Stimulated activated CD8-positive, alpha-beta memory T cell treated with anti-CD3 and anti-CD28 coated beads, Interleukin-2, amount 100 ng/mL, for 1 hour (primary cell): ENCODE measurements at regions not wholly inside any gene's neighbourhood (a gene's known extent, or its start where the extent isn't known, plus 50 kb on each side); places are given as distances from the start of the nearest gene placed in this dataset.

Source experiments
- DNase-seq, 2 donors: peaks; one replicate each; pipeline ENCODE4 v3.0.0-alpha.2; 2020; ENCODE audit warnings: low read depth in 2 of 2

- no peak for DNase-seq
Measured at GRCh38 chr2:126307740-126308139, 348.2 kb upstream of the GYPC start.

DNA sequence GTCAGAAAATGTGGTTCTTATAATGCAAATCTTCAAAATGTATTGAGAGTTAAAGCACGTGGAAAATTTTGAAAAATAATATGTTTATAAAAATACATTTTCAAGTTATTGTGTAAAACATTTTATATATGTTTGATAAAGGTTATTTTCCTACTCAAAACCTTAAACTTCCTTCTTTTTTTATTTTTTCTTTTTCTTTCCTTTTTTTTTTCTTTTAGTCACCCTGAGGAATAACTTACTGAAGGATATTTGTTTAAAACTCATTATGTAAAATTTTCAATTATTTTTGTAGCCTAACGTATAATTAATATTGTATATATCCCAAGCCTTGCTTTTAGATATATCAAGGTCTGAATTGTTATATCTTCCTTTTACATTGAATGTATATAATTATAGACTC is 346.8 kb upstream of the GYPC start:
- no peak for DNase-seq

DNA sequence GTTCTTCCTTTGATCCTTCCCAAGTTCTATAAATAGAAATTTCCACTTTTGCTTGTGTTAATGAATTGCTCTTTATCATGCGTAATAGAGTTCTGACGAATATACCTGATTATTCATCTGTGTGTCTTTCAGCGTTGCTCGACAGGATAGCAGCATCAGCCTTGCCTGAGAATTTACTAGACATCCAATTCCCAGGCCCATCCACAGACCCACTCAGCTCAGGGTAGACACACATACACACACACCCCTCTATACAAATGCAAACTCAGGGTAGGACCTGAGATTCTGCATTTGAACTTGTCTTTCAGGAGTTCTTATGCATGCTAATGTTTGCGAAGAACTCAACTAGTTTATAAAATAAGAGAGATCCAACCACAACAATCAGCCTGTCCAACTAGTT is 343.4 kb upstream of the GYPC start:
- no peak for DNase-seq

- no peak for DNase-seq
Measured at GRCh38 chr2:126315828-126316227, 340.1 kb upstream of the GYPC start.

- DNase-seq = no peak
Measured at GRCh38 chr2:126317790-126318431, 338.0 kb upstream of the GYPC start.

GRCh38 chr2:126322342-126322741 is 333.6 kb upstream of the GYPC start:
- no peak for DNase-seq

DNA sequence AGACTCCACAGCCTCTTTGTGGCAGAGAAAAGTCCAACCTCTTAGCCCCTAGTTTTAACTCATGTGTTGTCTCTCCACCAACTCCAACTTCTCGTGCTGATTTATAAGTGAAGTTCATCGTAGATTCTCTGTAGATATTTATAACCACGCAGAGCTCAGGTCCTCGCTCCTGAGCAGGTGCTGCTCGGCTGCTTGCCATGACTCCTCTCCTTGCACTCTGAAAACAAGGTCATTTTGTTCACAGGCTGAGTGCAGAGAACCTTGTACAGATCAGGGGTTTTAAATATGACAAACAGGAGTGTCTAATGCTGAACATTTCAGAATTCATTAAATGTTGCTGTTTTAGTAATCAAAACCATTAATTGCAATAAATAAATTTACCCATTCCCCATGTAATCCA is 330.8 kb upstream of the GYPC start:
- DNase-seq = no peak

GRCh38 chr2:126329173-126329572 is 326.8 kb upstream of the GYPC start:
- no peak for DNase-seq

DNA sequence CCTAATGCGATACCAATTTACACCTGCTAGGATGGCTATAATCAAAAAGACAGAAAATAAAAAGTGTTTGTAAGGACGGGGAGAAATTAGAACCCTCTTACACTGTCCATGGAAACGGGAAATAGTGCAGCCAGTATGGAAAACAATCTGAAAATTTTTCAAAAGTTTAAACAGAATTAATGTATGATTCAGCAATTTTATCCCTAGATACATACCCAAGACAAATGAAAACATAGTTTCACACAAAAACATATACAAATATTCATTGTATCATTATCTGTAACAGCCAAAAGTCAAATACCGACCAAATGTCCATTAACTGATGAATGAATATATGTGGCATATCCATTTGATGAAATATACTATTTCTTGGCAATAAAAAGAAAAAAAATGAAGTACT is 313.5 kb upstream of the GYPC start:
- no peak for DNase-seq

DNA sequence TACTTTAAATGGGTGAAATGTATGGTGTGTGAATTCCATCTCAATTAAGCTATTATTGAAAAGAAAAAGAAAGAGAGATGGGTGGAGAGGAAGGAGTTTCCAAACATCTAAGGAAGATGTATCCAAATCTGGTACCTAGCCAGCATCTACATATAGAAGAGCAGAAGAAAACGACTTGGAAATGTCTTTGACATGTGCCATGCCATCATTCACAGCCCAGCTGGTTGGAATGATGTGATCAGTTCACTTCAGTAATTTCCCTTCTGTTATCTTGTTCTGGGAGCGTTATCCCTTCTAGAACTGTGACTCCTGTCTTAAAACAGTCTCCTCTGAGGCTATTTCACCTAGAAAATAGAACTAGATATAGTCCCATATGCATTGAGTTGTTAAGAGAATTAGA is 312.8 kb upstream of the GYPC start:
- DNase-seq = no peak

GRCh38 chr2:126344493-126344892 is 311.5 kb upstream of the GYPC start:
- DNase-seq = no peak

- DNase-seq = no peak
Measured at GRCh38 chr2:126345691-126346090, 310.3 kb upstream of the GYPC start.

DNA sequence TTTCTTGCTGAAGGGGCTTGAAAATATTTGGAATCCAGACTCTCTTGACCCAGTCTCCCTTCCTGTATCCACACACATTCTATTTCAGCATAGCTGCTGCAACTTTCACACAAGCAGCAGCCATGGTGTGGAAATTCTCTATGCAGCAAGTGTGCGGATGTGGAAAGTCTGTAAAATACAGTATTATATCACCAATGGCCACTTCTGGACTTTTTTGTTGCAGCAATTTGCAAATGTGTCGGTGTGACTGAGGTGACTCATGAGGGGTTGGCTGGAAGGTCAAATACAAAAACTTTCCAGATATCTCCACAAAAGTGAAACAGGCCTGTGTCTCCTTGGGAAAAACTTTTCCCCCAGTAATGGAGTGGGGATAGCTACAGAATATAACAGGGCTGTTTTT is 299.3 kb upstream of the GYPC start:
- no peak for DNase-seq

GRCh38 chr2:126358122-126358521 is 297.8 kb upstream of the GYPC start:
- no peak for DNase-seq

GRCh38 chr2:126359494-126359893 is 296.5 kb upstream of the GYPC start:
- DNase-seq = no peak

- DNase-seq = no peak
Measured at GRCh38 chr2:126367361-126367760, 288.6 kb upstream of the GYPC start.

GRCh38 chr2:126368758-126369157 is 287.2 kb upstream of the GYPC start:
- DNase-seq = no peak

DNA sequence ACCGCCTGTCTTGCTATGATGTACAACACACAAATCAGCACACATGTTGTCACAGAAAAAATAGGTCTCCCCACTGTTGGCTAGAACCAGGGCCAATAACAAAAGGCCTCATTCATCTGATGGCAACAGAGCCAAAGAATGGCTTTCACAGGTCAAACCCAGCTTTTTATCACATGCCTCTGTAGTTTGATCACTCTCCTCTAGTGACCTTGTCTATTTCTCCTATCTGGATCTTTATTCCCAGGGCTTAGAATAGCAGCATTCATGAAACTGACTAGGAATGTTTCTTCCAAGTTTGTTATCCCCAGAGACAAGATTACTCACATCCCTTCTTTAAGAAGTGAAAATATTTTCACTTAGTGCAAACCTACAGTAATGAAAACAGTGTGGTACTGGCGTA is 285.8 kb upstream of the GYPC start:
- no peak for DNase-seq

GRCh38 chr2:126372406-126372805 is 283.6 kb upstream of the GYPC start:
- no peak for DNase-seq

- no peak for DNase-seq
Measured at GRCh38 chr2:126378176-126378575, 277.8 kb upstream of the GYPC start.

DNA sequence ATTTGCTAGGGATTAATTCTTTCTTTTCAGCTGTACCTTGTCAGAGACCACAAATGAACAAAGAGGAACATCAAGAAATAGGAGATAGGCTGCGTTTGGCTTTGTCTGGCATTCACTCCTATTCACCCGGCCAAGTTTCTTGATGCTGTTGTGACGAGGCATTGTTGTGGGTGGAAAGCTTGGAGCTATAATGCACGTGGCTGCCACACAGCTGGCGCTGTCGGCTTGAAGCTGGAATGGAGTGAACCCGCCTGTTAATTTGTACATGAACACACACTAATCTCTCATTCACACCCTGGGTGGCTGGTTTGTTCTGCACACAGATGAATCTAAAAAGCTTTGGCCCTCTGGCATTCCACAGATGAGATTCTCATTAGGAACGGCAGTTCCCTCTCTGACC is 274.9 kb upstream of the GYPC start:
- no peak for DNase-seq

DNA sequence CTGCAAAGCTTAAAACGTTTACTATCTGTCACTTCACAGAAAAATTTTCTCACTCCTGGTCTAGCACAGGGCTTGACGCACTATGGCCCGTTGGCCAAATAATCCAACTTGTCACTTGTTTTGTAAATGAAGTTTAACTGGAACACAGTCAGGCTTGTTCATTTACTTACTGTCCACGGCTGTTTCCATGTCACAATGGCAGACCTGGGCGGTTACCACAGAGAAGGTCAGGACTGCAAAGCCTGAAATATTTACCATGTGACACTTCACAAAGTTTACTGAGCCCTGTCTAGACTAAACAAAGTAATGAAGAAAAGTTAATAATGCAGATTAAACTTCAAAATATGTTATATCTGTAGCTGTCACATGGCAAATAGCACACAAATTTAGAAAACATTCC is 273.0 kb upstream of the GYPC start:
- no peak for DNase-seq

- DNase-seq = no peak
Measured at GRCh38 chr2:126383800-126384199, 272.2 kb upstream of the GYPC start.

- DNase-seq = no peak
Measured at GRCh38 chr2:126385441-126385840, 270.5 kb upstream of the GYPC start.

- DNase-seq = no peak
Measured at GRCh38 chr2:126385983-126386382, 270.0 kb upstream of the GYPC start.
